CD14-positive monocyte (primary cell): ENCODE measurements at regions not wholly inside any gene's neighbourhood (a gene's known extent, or its start where the extent isn't known, plus 50 kb on each side); places are given as distances from the start of the nearest gene placed in this dataset.

Source experiments
- DNase-seq, 3 donors: peaks; one replicate each; pipeline ENCODE4 v3.0.0-alpha.2; 2011 to 2022
- H2AFZ ChIP-seq: 2 replicates; pipeline ENCODE4 v1.6.0; 2012; ENCODE audit warnings: mild to moderate bottlenecking, low read depth, low read length, inconsistent platforms; ENCODE audit not compliant: insufficient read depth, poor library complexity, severe bottlenecking
- H3K27ac ChIP-seq, 2 donors: 1 replicate in 1 of 2; 2 replicates in 1 of 2; pipeline ENCODE4 v1.5.1; 2012 to 2013; ENCODE audit warnings: low read length in 2 of 2, control low read depth in 1 of 2, inconsistent platforms in 1 of 2, low read depth in 1 of 2, mild to moderate bottlenecking in 1 of 2
- H3K27me3 ChIP-seq, 2 donors: one replicate each; pipeline versions ENCODE4 v1.6.0 to v1.6.1; 2011 to 2013; ENCODE audit warnings: low read length in 2 of 2; ENCODE audit not compliant: control insufficient read depth in 2 of 2, insufficient read depth in 2 of 2
- H3K36me3 ChIP-seq, 2 donors: replicated peaks in 1 of 2; 1 replicate in 1 of 2; 2 replicates in 1 of 2; pipeline versions ENCODE4 v1.5.1 to v1.6.1; 2012 to 2013; ENCODE audit warnings: low read length in 2 of 2, control low read depth in 1 of 2, inconsistent platforms in 1 of 2, mild to moderate bottlenecking in 1 of 2; ENCODE audit not compliant: insufficient read depth in 2 of 2, control insufficient read depth in 1 of 2
- H3K4me1 ChIP-seq, 2 donors: 1 replicate in 1 of 2; 2 replicates in 1 of 2; pipeline versions ENCODE4 v1.5.1 to v1.6.1; 2012 to 2013; ENCODE audit warnings: low read length in 2 of 2, control low read depth in 1 of 2, inconsistent platforms in 1 of 2, mild to moderate bottlenecking in 1 of 2, moderate library complexity in 1 of 2; ENCODE audit not compliant: insufficient read depth in 2 of 2, control insufficient read depth in 1 of 2
- H3K4me2 ChIP-seq: replicated peaks from 2 replicates; pipeline ENCODE3; 2012; ENCODE audit warnings: low read length, moderate library complexity, mild to moderate bottlenecking; ENCODE audit not compliant: poor library complexity, severe bottlenecking; ENCODE audit errors: extremely low read depth
- H3K4me3 ChIP-seq, 3 experiments: fragments of 200-600 bp in 1 of 3; sonication (generic) in 1 of 3; replicated peaks in 1 of 3; 1 replicate in 2 of 3; 2 replicates in 1 of 3; pipeline ENCODE4 v1.5.1; 2011 to 2013; ENCODE audit warnings: low read length in 3 of 3, mild to moderate bottlenecking in 3 of 3, control low read depth in 2 of 3, low read depth in 2 of 3, inconsistent platforms in 1 of 3, moderate library complexity in 1 of 3
- H3K79me2 ChIP-seq: 2 replicates; pipeline ENCODE4 v1.6.0; 2012; ENCODE audit warnings: mild to moderate bottlenecking, control low read depth, inconsistent platforms, low read length, moderate library complexity; ENCODE audit not compliant: insufficient read depth
- H3K9ac ChIP-seq: 2 replicates; pipeline ENCODE4 v1.6.0; 2017; ENCODE audit warnings: low read length, mild to moderate bottlenecking; ENCODE audit not compliant: insufficient read depth, poor library complexity, severe bottlenecking
- H3K9me3 ChIP-seq, 2 donors: replicated peaks in 1 of 2; 1 replicate in 1 of 2; 2 replicates in 1 of 2; pipeline versions ENCODE4 v1.5.1 to v1.6.1; 2012 to 2013; ENCODE audit warnings: low read length in 2 of 2, control low read depth in 1 of 2; ENCODE audit not compliant: control insufficient read depth in 1 of 2, insufficient read depth in 1 of 2
- H4K20me1 ChIP-seq: 2 replicates; pipeline ENCODE4 v1.6.0; 2012; ENCODE audit warnings: mild to moderate bottlenecking, low read length, control low read depth, moderate library complexity; ENCODE audit not compliant: insufficient read depth
- H3K27ac Mint-ChIP-seq, 7 donors: one replicate each; pipeline ENCODE4 v1.8.0; 2020; ENCODE audit warnings: mild to moderate bottlenecking in 7 of 7, mixed read lengths in 7 of 7, moderate library complexity in 6 of 7, inconsistent platforms in 2 of 7
- H3K27me3 Mint-ChIP-seq, 3 donors: one replicate each; pipeline ENCODE4 v1.8.0; 2021 to 2022; ENCODE audit warnings: low read depth in 3 of 3, mild to moderate bottlenecking in 3 of 3, mixed read lengths in 3 of 3, moderate library complexity in 3 of 3, inconsistent platforms in 1 of 3
- H3K36me3 Mint-ChIP-seq, 2 donors: one replicate each; pipeline ENCODE4 v1.8.0; 2020; ENCODE audit warnings: mixed read lengths in 2 of 2, inconsistent platforms in 1 of 2, mild to moderate bottlenecking in 1 of 2
- H3K4me1 Mint-ChIP-seq: one replicate; pipeline ENCODE4 v1.8.0; 2020; ENCODE audit warnings: mild to moderate bottlenecking, mixed read lengths
- H3K4me3 Mint-ChIP-seq, 2 donors: one replicate each; pipeline ENCODE4 v1.8.0; 2020; ENCODE audit warnings: mild to moderate bottlenecking in 2 of 2, mixed read lengths in 2 of 2, moderate library complexity in 1 of 2
- H3K9me3 Mint-ChIP-seq, 7 donors: one replicate each; pipeline ENCODE4 v1.8.0; 2020 to 2022; ENCODE audit warnings: mixed read lengths in 7 of 7, mild to moderate bottlenecking in 6 of 7, moderate library complexity in 6 of 7, inconsistent platforms in 2 of 7
- CTCF ChIP-seq: fragments of 200-600 bp; IDR thresholded peaks from one replicate; pipeline ENCODE4 v1.8.0; 2022; ENCODE audit warnings: antibody characterized with exemption, mild to moderate bottlenecking
- WGBS: methylation state at CpG from one replicate; pipeline ENCODE4 v1.1.5; 2013; ENCODE audit warnings: missing lambda C conversion rate; ENCODE audit not compliant: insufficient coverage; 5-methylcytosine and 5-hydroxymethylcytosine counted together
- intact Hi-C, 2 donors: fragments of 100-400 bp; cut with micrococcal nuclease; formaldehyde crosslinking; loops; one replicate each; pipeline versions ENCODE4 v1.15.0 to v1.15.1; 2023

- TF ChIP-seq CTCF = peak; percentile 49
Observed at GRCh38 chr2:155372969-155373368, 674.5 kb downstream of the KCNJ3 start.

GRCh38 chr2:155368934-155369333 is 670.4 kb downstream of the KCNJ3 start:
- no peak overlapping the region for H3K4me3 Mint-ChIP-seq
- Histone ChIP-seq H3K27me3 (no peaks in the 10 kb centered on the region), H3K79me2 (no peaks in the 10 kb centered on the region), H3K4me3 (no peak overlapping the region), H3K4me1 (no peaks in the 10 kb centered on the region), H3K9ac (no peak overlapping the region), H2AFZ (no peak overlapping the region), H4K20me1 (no peaks in the 10 kb centered on the region), H3K4me2 (no peak overlapping the region), H3K27ac (no peak overlapping the region), H3K9me3 (no peaks in the 10 kb centered on the region), H3K36me3 (no peaks in the 10 kb centered on the region)
- intact Hi-C loops = no loop called here
- H3K36me3 Mint-ChIP-seq = no peaks in the 10 kb centered on the region
- H3K4me1 Mint-ChIP-seq = no peaks in the 10 kb centered on the region
- peak; percentile 30 for TF ChIP-seq CTCF
- DNase-seq = no peak
- no CpG with 5 or more reads among the region's 1 CpG for WGBS
- no peaks in the 10 kb centered on the region for H3K9me3 Mint-ChIP-seq
- H3K27me3 Mint-ChIP-seq = peaks cover 0 to 3% (median 2%) of the 10 kb centered on the region in 3 donors
- no peak overlapping the region for H3K27ac Mint-ChIP-seq

More at GRCh38 chr2:155372969-155373368, 674.5 kb downstream of the KCNJ3 start:
- Mint-ChIP-seq H3K27me3 (peaks cover 1 to 3% (median 2%) of the 10 kb centered on the region in 3 donors), H3K4me3 (no peak overlapping the region), H3K36me3 (no peaks in the 10 kb centered on the region), H3K9me3 (no peaks in the 10 kb centered on the region), H3K27ac (no peak overlapping the region), H3K4me1 (no peaks in the 10 kb centered on the region)
- H4K20me1 ChIP-seq = no peaks in the 10 kb centered on the region
- intact Hi-C loops = loop anchor here in 1 of 2 donors (10.0 kb wide), 1 partner anchor 1822 kb away; no protein-coding TSS in a partner anchor
- no peak overlapping the region for H3K4me3 ChIP-seq
- no peaks in the 10 kb centered on the region for H3K4me1 ChIP-seq
- H3K9ac ChIP-seq = no peak overlapping the region
- no peak overlapping the region for H2AFZ ChIP-seq
- no peaks in the 10 kb centered on the region for H3K79me2 ChIP-seq
- H3K9me3 ChIP-seq = no peaks in the 10 kb centered on the region
- H3K27me3 ChIP-seq = no peaks in the 10 kb centered on the region
- H3K4me2 ChIP-seq = no peak overlapping the region
- no peak overlapping the region for H3K27ac ChIP-seq
- peak in 2 of 3 donors; percentile 17 to 34 for DNase-seq
- no peaks in the 10 kb centered on the region for H3K36me3 ChIP-seq
- no CpG with 5 or more reads among the region's 2 CpGs for WGBS
